GM20431 (cell line): ENCODE measurements at regions not wholly inside any gene's neighbourhood (a gene's known extent, or its start where the extent isn't known, plus 50 kb on each side); places are given as distances from the start of the nearest gene placed in this dataset.

Experiments used
- in situ Hi-C: fragments of 300-500 bp; cut with MseI, MboI; formaldehyde crosslinking; loops from one replicate; pipeline ENCODE4 v1.15.0; 2020; ENCODE audit warnings: low sequenced_read_pairs; ENCODE audit not compliant: unreplicated experiment

DNA sequence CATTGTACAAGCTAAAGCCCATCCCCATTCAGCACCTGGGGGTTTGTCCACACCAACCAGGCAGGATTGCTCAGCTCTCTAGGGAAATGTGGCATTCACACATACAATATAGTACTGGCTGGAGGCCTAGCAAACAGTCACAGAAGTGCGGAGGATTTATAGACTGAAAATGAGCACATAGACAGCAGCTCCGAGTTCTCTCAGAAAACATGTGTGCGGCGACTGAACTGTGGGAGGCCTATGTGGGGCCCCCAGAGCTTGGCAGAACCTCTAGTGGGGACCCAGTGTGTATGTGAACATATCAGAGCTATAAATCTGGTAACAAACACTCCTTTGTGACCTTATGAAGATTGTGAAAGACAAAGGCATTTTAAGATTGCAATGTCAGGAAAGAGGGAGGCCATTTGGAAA is 431.1 kb downstream of the DTWD2 start:
- in situ Hi-C loops, result no loop called here

- in situ Hi-C loops, result no loop called here
These were observed 431.6 kb downstream of the DTWD2 start for GRCh38 chr5:118556792-118557191.

DNA sequence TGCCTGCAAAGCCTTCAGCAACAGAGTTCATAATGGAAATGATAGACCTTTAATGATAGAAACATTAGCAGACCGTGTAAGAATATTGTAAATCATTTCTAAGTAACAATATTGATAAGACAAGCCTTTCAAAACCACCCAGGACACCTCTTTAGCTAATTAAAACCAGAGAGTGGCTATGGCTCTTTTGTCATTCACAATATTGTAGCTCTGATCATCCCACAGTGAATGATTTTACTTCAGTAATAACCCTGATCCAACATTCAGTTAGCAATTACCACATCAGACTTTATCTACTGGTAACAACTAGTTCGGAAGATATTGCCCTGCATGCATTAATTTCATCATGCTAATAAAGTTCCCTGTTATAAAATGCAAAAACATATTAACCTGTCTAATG is 432.6 kb downstream of the DTWD2 start:
- in situ Hi-C loops, result no loop called here

GRCh38 chr5:118554981-118555380 is 433.4 kb downstream of the DTWD2 start:
- in situ Hi-C loops, result no loop called here

- in situ Hi-C loops, result no loop called here
These were observed 434.1 kb downstream of the DTWD2 start for GRCh38 chr5:118554241-118554640.

DNA sequence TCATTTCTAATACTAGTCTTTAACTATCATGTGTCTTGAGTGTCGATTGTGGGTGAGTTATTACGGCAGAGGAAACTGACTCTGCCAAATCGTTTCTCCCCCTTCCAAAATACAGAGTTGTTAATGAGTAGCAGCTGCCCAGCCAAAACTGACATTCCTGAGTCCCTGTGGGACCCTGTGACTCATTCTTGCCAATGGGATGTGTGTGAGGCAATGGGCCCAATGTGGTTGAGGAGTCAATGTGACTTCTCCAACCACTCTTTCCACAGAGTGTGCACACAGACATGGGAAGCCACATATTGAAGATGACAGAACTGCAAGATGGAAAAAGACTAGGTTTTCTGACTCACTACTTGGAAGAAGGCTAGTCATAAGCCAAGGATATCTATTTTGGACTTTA is 434.7 kb downstream of the DTWD2 start:
- in situ Hi-C loops, result no loop called here

GRCh38 chr5:118552731-118553360 is 435.5 kb downstream of the DTWD2 start:
- in situ Hi-C loops, result no loop called here

DNA sequence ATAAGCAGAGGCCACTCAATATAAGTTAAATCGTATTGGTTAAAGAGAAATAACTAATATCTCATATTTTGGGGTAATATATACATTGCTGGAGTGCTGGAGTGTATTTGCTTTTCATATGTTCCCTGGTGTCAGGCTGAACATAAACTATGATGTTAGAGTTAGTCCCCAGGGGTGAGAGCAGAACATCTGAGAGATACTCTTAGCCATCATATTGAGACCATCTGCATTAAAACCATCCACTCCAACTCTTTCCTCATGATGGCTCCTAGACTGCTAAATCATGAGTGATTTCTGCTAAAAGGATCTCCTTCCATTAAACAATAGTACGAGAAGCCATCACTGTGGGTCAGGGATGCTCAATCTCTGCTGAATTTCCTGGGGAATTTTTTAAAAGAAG is 436.2 kb downstream of the DTWD2 start:
- in situ Hi-C loops, result no loop called here

DNA sequence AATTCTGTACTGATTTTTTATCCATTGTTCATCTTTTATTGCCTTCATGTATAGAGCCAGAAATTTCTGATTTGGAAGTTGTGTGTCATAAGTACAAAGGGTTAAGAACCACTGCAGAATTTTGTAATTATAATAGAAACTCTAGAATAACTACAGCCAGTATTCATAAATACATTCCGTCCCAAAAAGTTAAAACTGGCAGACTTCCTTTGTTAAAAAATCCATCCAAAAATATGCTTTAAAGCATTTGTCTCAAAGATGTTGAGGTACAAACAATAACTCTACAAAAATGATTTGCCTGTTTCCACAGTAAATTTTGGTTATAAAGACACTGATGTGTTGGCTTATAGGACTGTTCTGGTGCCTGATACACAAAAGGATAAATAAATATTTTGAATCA is 436.6 kb downstream of the DTWD2 start:
- in situ Hi-C loops, result no loop called here

GRCh38 chr5:118551031-118551430 is 437.3 kb downstream of the DTWD2 start:
- in situ Hi-C loops, result no loop called here

- in situ Hi-C loops, result no loop called here
These were observed 439.3 kb downstream of the DTWD2 start for GRCh38 chr5:118548761-118549720.

DNA sequence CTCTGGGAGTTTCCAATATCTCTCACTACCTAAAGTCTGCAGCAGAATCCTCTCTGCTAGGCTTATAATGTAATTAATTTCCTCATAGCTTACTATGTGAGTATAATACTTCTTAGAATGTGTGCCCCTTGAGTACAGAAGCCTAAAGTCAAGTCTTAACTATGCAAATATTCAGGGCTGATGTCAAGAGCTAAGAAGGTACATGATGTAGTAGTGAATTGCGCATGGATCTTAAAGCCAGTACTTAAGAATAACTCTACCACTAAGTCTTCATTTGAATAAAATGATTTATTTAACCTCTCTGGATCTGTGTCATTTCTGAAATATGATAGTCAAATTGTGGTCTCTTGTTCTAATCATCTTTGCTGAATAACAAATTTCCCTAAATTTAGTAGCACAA is 442.9 kb downstream of the DTWD2 start:
- in situ Hi-C loops, result no loop called here

DNA sequence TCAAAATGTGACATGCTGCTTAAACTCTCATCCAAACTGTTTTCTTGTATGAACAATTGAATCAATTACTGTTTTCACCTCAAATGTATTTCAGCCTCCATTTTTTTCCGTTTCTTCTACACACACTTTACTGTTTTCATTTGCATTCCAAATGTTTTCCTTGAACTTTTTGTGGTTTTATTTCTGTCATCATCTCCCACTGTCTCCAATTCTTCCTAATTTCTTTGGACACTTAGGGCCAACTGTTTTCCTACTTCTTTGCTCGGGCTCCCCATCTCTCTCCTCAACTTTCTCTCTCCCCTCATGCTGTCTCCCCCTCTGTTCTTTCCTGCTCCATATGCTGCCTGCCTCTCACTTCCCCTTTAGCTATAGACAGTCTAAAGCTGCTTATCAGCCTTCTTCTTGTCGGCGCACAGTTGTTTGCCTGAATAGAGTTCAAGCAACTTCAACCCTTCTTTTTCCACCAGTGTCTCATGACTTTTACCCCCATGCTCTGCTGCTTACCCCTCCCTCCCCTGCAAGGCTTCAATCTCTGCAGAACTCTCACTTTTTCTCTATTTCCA is 443.4 kb downstream of the DTWD2 start:
- in situ Hi-C loops, result no loop called here

- in situ Hi-C loops, result no loop called here
These were observed 454.4 kb downstream of the DTWD2 start for GRCh38 chr5:118533923-118534322.

DNA sequence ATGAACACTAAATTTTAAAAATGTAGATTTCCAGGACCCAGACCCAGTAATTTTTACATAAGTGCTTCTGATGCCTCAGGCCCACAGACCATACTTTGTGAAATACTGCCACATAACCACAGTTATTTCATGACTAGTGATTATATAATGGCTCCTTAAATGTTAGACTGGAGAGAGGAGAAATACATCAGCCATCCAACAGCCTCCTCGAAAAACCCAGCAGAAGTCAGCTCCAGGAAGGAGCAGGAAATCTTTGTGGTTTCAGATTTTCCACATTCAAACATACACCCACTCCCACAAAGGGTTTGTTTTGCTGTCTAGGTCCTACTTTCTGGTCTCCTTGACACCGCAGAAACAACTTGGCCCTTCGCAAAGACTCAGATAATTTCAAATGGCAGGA is 455.2 kb downstream of the DTWD2 start:
- in situ Hi-C loops, result no loop called here

DNA sequence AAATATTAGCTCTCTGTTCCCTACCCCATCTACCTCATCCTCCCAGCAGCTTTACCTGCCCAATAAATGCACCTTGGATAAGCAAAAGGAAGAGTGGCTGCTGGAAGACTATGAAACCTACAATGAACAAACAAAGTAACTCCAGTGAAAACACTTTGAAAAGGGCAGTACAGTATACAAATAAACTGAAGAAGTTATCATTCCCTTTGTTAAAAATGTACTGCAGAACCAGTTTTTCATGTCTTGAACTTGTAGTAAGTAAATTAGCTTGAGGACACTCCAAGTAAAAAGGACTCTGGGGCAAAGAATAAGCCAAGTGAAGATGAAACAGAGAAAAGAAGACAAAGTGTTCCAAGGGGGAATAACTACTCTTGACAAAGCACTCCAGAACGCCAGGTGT is 457.1 kb downstream of the DTWD2 start:
- in situ Hi-C loops, result no loop called here

DNA sequence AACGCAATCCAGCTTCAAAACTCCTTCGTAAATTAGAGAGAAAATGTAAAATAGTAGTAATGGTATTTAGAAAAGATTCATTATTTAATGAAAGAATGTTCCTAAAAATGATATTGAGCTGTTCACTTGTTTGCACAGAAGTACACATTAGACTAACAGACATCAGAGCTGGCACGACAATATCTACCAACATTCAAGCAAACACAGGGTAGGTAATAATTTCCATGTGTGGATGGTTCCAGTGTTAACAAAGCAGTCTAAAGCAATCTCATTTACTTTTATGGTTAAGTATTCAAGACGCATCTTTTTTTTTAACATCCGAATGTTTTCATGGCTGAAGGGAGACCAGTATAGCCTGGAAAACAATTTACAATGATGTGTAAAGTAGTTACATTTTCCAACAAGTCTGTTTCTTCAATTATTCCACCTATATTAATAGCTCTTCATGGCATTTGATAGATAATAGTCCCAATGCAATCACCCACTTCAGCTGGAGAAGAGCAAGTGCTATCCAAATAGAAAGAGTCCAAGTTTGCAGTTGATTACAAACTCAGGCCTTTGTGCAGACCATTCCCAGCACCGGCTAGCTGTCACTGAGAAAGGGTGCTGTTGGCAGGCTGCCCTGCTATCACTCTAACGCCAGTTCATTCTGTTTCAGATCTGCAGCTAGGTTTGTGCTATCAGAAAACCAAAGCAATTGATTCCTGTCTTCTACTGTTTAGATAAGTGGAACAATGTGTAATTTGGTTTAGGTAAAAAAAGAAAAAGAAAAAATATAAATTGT is 458.8 kb downstream of the DTWD2 start:
- in situ Hi-C loops, result no loop called here

DNA sequence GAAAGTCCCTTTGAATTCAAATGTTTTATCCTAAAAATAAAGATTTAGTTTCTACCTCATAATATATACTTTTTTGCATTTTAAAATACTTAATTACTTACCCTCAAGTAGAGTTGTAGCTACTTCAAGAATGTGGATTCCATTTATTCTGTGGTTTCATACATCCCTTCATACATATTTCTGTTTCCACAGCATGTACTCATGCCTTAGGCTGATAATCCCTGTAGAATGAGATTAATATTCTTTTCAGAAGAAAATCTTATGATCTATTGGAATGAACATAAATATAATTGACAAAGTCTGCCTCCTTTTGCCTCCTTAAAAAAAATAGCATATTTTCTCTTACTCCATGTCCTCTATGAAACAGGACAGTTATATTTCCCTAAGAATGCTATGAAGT is 465.7 kb downstream of the DTWD2 start:
- in situ Hi-C loops, result no loop called here

DNA sequence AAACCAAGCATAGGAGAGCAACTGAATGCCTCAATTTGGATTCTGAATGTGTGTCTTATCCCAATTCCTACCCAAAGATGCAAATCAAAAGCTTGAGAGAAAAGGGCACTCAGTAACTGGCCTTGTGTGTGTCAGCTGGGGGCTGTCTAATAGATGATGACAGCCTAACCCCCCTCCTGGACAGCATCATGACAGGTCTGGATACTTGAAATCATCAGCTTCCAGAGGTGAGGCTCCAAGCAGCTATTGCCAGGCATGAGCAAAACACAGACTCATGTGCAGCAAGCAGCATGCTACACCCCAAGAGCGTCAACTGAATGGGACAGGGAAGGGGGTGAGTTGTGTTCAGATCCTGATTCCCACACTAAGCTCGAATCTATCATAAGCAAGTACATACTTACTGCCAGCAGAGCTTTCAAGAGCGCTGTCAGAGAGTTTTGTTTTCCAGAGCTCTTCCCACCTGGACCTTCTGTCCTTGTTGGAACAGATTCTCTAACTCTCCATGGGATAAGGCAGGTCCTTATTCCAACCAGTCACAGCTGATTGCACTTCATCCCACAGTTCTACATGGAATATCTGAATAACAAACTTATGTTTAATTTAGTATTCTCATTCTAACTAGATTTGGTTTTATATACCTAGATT is 467.5 kb downstream of the DTWD2 start:
- in situ Hi-C loops, result no loop called here

DNA sequence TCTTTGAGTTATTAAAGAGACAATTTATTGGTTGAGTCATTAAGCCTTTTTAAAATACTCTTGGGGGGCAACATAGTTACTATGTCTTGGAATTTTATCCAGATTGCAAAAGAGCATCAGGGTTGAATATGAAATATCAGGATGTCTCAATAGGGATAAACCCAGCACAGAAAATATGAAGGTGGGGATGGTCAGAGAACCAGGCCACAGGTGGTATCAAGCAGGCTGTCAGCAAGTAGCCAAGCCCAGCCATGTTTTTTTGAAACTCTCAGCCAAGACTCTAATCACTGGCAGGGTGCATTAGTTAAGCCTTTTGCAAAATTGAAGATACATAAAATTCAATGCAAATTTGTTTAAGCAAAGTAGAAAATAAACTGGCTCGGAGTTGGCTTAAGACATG is 468.9 kb downstream of the DTWD2 start:
- in situ Hi-C loops, result no loop called here
